ENCODE measurements at regions not wholly inside any gene's neighbourhood (a gene's known extent, or its start where the extent isn't known, plus 50 kb on each side); places are given as distances from the start of the nearest gene placed in this dataset.

DNA sequence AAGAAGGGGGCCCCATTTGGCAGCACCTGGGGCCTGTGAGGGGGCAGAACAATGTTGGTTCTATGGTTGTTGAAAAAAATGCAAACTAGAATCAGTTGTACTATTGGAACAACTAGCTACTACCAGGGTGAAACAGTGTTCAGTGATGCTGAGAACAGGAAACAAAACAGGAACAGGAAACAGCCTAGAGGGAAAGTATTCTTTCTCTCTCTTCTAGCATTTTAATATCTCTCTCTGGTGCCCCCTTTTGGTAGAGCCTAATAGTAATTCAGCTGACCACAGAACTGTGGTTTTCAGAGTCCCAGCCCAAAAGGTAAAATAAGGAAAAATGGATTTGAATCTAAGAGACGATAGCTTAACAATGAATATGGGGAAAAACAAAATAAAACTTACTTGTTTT lies 138.0 kb upstream of the KCNN2 start:
- TF ChIP-seq, protein P1, sequence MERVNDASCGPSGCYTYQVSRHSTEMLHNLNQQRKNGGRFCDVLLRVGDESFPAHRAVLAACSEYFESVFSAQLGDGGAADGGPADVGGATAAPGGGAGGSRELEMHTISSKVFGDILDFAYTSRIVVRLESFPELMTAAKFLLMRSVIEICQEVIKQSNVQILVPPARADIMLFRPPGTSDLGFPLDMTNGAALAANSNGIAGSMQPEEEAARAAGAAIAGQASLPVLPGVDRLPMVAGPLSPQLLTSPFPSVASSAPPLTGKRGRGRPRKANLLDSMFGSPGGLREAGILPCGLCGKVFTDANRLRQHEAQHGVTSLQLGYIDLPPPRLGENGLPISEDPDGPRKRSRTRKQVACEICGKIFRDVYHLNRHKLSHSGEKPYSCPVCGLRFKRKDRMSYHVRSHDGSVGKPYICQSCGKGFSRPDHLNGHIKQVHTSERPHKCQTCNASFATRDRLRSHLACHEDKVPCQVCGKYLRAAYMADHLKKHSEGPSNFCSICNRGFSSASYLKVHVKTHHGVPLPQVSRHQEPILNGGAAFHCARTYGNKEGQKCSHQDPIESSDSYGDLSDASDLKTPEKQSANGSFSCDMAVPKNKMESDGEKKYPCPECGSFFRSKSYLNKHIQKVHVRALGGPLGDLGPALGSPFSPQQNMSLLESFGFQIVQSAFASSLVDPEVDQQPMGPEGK (CRISPR knock-in tag; IDR thresholded peaks at IDR 0.05; ENCODE audit: borderline replicate concordance), result no peak
- no peak for TF ChIP-seq RARB (CRISPR knock-in tag; IDR thresholded peaks at IDR 0.05)
- no peak for TF ChIP-seq TOX (CRISPR knock-in tag; IDR thresholded peaks at IDR 0.05; ENCODE audit: borderline replicate concordance)
- TF ChIP-seq, protein P2, sequence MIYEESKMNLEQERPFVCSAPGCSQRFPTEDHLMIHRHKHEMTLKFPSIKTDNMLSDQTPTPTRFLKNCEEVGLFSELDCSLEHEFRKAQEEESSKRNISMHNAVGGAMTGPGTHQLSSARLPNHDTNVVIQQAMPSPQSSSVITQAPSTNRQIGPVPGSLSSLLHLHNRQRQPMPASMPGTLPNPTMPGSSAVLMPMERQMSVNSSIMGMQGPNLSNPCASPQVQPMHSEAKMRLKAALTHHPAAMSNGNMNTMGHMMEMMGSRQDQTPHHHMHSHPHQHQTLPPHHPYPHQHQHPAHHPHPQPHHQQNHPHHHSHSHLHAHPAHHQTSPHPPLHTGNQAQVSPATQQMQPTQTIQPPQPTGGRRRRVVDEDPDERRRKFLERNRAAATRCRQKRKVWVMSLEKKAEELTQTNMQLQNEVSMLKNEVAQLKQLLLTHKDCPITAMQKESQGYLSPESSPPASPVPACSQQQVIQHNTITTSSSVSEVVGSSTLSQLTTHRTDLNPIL (CRISPR knock-in tag; IDR thresholded peaks at IDR 0.05; ENCODE audit: low read depth), result no peak
- TF ChIP-seq ZNF8 (CRISPR knock-in tag; IDR thresholded peaks at IDR 0.05), result no peak
- no peak for TF ChIP-seq ZFP3 (CRISPR knock-in tag; IDR thresholded peaks at IDR 0.05)
- TF ChIP-seq, protein P3, sequence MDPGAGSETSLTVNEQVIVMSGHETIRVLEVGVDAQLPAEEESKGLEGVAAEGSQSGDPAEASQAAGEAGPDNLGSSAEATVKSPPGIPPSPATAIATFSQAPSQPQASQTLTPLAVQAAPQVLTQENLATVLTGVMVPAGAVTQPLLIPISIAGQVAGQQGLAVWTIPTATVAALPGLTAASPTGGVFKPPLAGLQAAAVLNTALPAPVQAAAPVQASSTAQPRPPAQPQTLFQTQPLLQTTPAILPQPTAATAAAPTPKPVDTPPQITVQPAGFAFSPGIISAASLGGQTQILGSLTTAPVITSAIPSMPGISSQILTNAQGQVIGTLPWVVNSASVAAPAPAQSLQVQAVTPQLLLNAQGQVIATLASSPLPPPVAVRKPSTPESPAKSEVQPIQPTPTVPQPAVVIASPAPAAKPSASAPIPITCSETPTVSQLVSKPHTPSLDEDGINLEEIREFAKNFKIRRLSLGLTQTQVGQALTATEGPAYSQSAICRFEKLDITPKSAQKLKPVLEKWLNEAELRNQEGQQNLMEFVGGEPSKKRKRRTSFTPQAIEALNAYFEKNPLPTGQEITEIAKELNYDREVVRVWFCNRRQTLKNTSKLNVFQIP (CRISPR knock-in tag; IDR thresholded peaks at IDR 0.05; ENCODE audit: borderline replicate concordance, low read depth), result no peak
- TF ChIP-seq BACH2 (CRISPR knock-in tag; IDR thresholded peaks at IDR 0.05; ENCODE audit: borderline replicate concordance), result no peak
- no peak for TF ChIP-seq GLIS3 (CRISPR knock-in tag; IDR thresholded peaks at IDR 0.05)
- TF ChIP-seq ZFP30 (CRISPR knock-in tag; IDR thresholded peaks at IDR 0.05), result no peak
- TF ChIP-seq ZC3H10 (CRISPR knock-in tag; IDR thresholded peaks at IDR 0.05), result no peak

Measured in SK-N-SH treated with all-trans-retinoic acid at 6 μM for 48 hours (cell line).